RWPE1 (cell line): ENCODE measurements at regions not wholly inside any gene's neighbourhood (a gene's known extent, or its start where the extent isn't known, plus 50 kb on each side); places are given as distances from the start of the nearest gene placed in this dataset.
"Not testable (repeated sequence)": the region's sequence is repeated elsewhere in the genome, so short reads cannot be mapped to it uniquely, and the experiment has no call there.

Experiments used
- CTCF ChIA-PET: fragments of 350-600 bp; sonication (Branson Sonifier 250); formaldehyde crosslinking; extraction: SDS; loops from one replicate; lab custom pipeline; 2021; lab: Yijun Ruan, JAX
- POLR2A ChIA-PET: fragments of 400-600 bp; formaldehyde crosslinking; extraction: SDS; loops from one replicate; lab custom pipeline; 2020; ENCODE audit warnings: antibody characterized with exemption; ENCODE audit not compliant: low non-redundant PET; lab: Yijun Ruan, JAX
- DNase-seq: peaks from one replicate; pipeline ENCODE4 v3.0.0; 2012; ENCODE audit warnings: low spot score
- H3K27ac ChIP-seq: fragments of 450-650 bp; 2 replicates; pipeline ENCODE4 v1.5.1; 2017
- TF ChIP-seq, protein P1 (sequence below): fragments of 450-650 bp; conservative IDR thresholded peaks from 2 replicates; pipeline ENCODE4 v1.5.1; 2017; ENCODE audit warnings: low read depth, mild to moderate bottlenecking

DNA sequence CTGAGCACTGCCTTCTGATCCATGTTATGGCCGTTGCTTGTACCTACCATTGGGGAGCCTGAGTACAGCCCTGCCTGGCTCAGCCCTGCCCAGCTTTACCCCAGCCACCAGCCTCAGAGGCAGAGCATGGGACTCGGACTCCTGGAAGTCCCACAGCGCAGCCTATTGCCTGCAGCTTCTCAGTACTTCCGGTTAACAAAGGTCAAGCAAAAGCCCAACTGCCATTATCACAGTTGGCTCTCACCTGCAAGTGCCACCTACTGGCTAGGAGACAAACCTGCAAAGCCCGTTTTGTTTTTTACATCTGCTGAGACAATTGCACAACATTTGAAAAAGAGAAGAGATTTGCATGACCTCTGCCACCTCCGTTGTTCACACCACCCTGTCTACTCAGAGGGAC is 1081.7 kb downstream of the NAALADL2 start:
- TF ChIP-seq, protein P1, sequence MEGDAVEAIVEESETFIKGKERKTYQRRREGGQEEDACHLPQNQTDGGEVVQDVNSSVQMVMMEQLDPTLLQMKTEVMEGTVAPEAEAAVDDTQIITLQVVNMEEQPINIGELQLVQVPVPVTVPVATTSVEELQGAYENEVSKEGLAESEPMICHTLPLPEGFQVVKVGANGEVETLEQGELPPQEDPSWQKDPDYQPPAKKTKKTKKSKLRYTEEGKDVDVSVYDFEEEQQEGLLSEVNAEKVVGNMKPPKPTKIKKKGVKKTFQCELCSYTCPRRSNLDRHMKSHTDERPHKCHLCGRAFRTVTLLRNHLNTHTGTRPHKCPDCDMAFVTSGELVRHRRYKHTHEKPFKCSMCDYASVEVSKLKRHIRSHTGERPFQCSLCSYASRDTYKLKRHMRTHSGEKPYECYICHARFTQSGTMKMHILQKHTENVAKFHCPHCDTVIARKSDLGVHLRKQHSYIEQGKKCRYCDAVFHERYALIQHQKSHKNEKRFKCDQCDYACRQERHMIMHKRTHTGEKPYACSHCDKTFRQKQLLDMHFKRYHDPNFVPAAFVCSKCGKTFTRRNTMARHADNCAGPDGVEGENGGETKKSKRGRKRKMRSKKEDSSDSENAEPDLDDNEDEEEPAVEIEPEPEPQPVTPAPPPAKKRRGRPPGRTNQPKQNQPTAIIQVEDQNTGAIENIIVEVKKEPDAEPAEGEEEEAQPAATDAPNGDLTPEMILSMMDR = no peak
- ChIA-PET POLR2A (no interaction called here), CTCF (interaction anchor here (0.6 to 0.7 kb wide), 3 partner anchors 256 to 342 kb away, joined by 3 to 4 read pairs (median 4); no protein-coding TSS in a partner anchor)
- no peak overlapping the region for H3K27ac ChIP-seq
- no peak for DNase-seq

DNA sequence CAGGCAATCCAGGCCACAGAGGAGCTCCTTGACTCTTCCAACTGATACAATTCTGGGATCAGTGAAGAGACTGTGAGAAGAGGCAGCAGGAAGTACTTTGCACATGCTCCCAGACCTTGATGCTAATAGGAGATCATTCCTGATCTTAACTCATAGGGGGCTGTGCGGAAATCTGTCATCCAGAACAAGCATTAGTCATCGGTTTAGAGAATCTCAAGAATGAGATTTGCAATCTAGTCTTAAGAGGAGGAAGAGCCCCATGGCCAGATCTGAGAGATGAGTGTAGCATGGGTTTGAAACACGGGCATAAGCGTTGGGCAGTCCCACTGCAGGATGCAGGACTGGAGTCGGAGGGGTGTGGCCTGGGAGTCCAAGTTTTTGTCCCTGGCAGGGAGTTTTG is 1081.1 kb downstream of the NAALADL2 start:
- ChIA-PET POLR2A (no interaction called here), CTCF (interaction anchor here (0.7 kb wide), 1 partner anchor 341 kb away, joined by 4 read pairs; no protein-coding TSS in a partner anchor)
- H3K27ac ChIP-seq = no peak overlapping the region
- DNase-seq = no peak
- TF ChIP-seq, protein P1 = no peak

DNA sequence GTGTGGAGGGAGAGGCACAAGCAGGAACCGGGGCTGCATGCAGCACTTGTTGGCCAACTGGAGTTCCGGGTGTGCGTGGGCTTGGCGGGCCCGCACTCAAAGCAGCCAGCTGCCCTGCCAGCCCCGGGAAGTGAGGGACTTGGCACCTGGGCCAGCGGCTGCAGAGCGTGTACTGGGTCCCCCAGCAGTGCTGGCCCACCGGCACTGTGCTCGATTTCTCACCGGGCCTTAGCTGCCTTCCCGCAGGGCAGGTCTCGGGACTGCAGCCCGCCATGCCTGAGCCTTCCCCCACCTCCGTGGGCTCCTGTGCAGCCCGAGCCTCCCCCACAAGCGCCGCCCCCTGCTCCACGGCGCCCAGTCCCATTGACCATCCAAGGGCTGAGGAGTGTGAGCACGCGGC is 1078.2 kb downstream of the NAALADL2 start:
- POLR2A ChIA-PET = not testable (repeated sequence)

DNA sequence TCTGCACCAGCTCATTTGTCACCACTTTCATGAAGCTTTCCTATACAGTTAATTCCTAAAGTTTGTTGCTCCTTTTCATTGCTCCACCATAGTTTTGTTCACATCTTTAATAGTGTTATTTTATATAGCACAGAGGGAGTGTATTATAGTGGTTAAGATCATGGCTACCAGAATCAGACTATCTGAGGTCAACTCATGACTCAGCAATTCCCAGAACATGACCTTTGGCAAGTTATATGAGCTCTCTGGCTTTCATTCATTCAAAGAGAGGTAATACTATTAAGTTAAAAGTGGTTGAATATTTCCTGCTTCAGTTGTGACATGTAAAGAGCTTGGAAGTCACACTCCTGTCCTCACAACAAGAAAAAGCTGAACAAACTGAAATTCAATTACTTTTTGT is 1073.5 kb downstream of the NAALADL2 start:
- no peak for DNase-seq
- H3K27ac ChIP-seq = no peak overlapping the region
- ChIA-PET CTCF (interaction anchor here (0.5 kb wide), 1 partner anchor 161 kb away, joined by 5 read pairs; no protein-coding TSS in a partner anchor), POLR2A (no interaction called here)
- TF ChIP-seq, protein P1 = no peak

More for the DNA sequence above, 1078.2 kb downstream of the NAALADL2 start:
- CTCF ChIA-PET, DNase-seq, H3K27ac ChIP-seq: not testable (repeated sequence)

DNA sequence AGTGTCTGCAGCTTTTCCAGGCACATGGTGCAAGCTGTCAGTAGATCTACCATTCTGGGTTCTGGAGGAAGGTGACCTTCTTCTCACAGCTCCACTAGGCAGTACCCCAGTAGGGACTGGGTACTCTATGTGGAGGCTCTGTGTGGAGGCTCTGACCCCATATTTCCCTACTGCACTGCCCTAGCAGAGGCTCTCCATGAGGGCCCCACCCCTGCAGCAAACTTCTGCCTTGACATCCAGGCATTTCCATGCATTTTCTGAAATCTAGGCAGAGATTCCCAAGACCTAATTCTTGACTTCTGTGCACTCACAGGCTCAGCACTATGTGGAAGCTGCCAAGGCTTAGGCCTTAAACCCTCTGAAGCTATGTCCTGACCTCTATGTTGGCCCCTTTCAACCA is 1060.0 kb downstream of the NAALADL2 start:
- DNase-seq = no peak
- ChIA-PET POLR2A (no interaction called here), CTCF (no interaction called here)
- TF ChIP-seq, protein P1 = no peak
- H3K27ac ChIP-seq = no peak overlapping the region

DNA sequence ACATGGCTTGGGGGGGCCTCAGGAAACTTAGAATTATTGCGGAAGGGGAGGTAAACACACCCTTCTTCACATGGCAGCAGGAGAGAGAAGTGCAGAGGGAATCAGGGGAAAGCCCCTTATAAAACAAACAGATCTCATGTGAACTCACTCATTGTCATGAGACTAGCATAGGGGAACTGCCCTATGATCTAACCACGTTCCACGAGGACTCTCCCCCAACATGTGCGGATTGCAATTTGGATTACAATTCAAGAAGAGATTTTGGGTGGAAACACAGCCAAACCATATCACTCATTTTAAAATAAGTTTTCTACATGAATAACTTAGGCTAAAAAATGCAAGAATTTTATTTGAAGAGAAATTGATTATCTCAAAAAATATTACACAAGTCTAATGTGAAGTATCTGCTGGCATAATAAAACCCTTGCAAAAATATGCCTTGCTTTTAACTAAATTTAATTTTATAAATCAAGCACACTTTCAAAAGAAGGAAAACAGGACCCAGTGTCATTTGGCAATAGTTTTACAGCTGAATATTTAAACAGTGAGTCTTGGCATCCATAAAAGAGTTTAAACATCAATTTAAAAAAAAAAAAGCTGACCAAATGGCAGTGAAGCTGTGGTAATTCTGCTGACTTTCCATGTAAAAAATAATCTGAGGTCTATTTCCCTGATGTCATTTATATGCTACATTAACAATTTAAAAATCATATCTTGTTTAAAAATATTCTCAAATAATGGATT is 1057.2 kb downstream of the NAALADL2 start:
- POLR2A ChIA-PET = no interaction called here
- TF ChIP-seq, protein P1 = no peak
- no peak for DNase-seq
- CTCF ChIA-PET = no interaction called here
- H3K27ac ChIP-seq = no peak overlapping the region

DNA sequence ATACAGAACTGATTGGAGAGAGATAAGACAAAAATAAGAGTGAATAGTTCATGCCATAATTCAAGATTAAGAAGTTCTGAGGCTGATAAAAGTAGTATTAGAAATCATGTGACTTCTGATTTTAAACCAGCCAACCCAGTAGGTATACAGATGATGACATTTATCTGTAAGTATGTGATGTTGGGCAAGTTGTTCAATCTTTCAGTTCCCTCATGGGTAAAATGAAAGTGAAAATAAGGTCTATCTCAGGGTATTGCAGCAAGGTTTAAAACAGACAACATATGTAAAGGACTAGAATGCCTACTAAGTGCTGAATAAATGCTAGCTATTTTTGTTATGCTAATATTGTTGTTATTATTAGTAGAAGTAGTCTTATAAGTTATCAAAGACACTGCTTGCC is 1055.7 kb downstream of the NAALADL2 start:
- TF ChIP-seq, protein P1 = no peak
- ChIA-PET POLR2A (no interaction called here), CTCF (no interaction called here)
- no peak for DNase-seq
- H3K27ac ChIP-seq = no peak overlapping the region
